ENCODE measurements at regions not wholly inside any gene's neighbourhood (a gene's known extent, or its start where the extent isn't known, plus 50 kb on each side); places are given as distances from the start of the nearest gene placed in this dataset.

GRCh38 chr6:137371634-137372016 lies 122.6 kb downstream of the OLIG3 start:
- H3K27ac Mint-ChIP-seq: no peak overlapping the region
- no peaks in the 10 kb centered on the region for H3K36me3 Mint-ChIP-seq
- no peaks in the 10 kb centered on the region for H3K9me3 Mint-ChIP-seq
- peaks cover 13% of the 10 kb centered on the region for H3K4me1 Mint-ChIP-seq
- no peaks in the 10 kb centered on the region for H3K27me3 Mint-ChIP-seq
- H3K4me3 Mint-ChIP-seq: no peak overlapping the region

DNA sequence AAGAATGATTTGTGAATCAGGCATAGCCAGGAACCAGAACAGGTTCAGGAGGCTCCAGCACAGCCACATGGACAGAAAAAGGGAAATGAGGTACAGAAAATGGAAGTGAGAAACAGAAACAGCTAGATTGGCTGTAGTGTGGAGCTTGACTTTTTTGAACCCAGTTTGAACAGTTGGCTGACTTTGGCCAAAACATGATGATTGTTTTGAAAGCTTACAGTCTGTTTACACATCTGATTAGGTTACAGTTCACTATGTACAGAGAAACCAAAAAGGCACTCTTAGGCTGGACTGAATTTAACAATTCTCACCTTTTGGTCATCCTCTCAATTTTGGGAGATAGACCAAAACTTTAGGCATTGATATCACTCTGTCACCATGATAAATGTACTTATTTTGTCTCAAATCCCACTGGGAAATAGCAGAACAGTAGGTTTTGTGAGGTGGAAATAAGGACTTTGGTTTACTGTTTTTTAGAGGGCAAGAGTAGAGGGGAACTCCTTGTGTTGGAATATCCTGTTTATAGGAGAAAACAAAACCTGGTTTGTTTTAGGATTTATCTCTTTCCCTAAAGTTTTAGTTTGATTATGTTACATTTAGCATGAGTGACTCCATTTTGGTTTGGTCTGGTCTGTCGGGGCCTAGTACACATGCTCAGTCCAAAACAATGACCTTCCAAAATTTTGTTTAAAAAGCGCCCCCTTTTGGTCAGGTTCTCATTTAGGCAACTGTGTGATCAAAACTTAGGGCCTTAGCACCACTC lies 123.1 kb downstream of the OLIG3 start:
- no peak overlapping the region for H3K4me3 Mint-ChIP-seq
- H3K36me3 Mint-ChIP-seq: no peaks in the 10 kb centered on the region
- H3K27me3 Mint-ChIP-seq: no peaks in the 10 kb centered on the region
- H3K27ac Mint-ChIP-seq: no peak overlapping the region
- no peaks in the 10 kb centered on the region for H3K9me3 Mint-ChIP-seq
- H3K4me1 Mint-ChIP-seq: peaks cover 9% of the 10 kb centered on the region

DNA sequence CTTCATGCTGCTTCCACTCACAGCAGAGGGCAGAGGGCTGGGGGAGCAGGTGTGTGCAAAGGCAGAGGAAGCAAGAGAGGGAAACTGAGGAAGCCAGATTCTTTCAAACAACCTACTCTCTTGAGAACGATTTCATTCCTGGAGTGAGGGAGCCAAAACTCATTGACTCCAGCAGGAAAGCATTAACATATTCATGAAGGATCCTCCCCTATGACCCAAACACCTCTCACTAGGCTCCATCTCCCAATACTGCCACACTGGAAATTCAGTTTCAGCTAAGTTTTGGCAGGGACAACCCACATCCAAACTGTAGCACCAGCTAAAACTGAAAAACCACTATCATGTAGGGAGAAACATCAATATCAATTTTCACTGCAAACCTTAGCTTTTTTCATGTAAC lies 125.1 kb downstream of the OLIG3 start:
- Mint-ChIP-seq H3K4me1 (peaks cover 7% of the 10 kb centered on the region), H3K4me3 (no peak overlapping the region), H3K9me3 (no peaks in the 10 kb centered on the region)

GRCh38 chr6:137365707-137366437 lies 128.3 kb downstream of the OLIG3 start:
- Mint-ChIP-seq H3K4me1 (peaks cover 26% of the 10 kb centered on the region), H3K4me3 (no peak overlapping the region), H3K27ac (no peak overlapping the region), H3K9me3 (no peaks in the 10 kb centered on the region), H3K27me3 (no peaks in the 10 kb centered on the region), H3K36me3 (no peaks in the 10 kb centered on the region)

More for the DNA sequence above, 125.1 kb downstream of the OLIG3 start:
- Mint-ChIP-seq H3K27ac (no peak overlapping the region), H3K36me3 (no peaks in the 10 kb centered on the region), H3K27me3 (no peaks in the 10 kb centered on the region)

DNA sequence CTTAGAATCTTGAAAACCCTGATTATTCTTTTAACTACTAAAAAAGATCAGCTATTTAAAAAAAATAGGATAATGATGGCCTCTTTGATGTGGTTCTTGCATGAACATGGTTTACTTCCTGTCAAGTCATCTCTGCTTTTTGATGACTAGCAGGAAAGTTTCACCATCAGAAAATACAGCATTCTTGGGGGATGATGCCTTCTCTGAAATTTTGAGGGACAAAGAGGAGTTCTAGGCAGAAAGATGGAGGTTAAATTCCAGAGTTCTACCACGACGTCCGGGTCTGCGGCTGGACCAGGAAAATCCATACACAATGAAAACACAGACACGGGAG lies 130.4 kb downstream of the OLIG3 start:
- H3K4me3 Mint-ChIP-seq: peak overlapping the region; percentile 34
- no peak overlapping the region for H3K27ac Mint-ChIP-seq

DNA sequence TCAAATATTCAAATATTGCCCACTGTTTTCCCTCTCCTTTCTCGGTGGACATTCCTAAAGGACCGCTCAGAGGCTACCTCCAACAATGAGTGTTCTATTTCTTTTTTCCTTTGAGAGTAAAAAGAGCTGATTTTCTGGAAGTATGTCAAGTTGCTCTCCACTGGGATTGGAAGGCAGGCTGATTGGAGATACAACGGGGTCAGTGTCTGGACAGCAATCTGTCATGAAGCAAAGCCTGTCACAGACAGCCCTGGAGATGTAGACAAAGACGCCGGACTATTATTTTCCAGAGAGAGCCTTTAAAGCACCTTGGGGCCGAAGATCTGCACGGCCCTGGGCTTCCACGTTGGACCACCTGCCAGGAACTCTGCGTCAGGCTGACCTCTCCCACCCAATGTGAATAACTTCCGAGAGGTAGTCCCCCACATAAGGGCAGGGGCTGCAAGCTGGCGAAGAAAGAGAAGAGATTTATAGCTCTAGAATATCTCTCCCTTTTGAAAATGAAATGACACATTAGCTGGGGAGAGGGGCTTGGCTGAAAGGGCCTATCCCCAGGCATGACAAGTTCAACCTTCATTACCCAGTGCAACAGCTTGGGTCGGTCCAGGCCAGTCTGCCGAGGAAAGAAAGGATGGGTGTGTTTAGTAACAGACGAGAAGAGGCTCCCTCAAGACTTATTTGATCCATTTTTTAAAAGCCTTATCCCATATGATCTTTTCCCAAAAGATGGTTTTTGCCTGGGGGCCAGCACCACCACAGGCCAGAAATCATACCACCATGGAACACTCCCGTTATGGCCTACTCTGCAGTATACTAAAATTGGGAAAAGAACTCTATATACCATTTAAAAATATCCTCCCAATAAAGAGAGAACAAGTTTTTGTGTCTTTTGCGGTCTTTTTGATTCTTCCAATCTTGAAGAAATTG lies 131.1 kb downstream of the OLIG3 start:
- Mint-ChIP-seq H3K27me3 (no peaks in the 10 kb centered on the region), H3K36me3 (no peaks in the 10 kb centered on the region), H3K27ac (no peak overlapping the region), H3K4me3 (peak overlapping the region; percentile 34), H3K4me1 (peaks cover 22% of the 10 kb centered on the region), H3K9me3 (no peaks in the 10 kb centered on the region)

More for the DNA sequence above, 130.4 kb downstream of the OLIG3 start:
- H3K36me3 Mint-ChIP-seq: no peaks in the 10 kb centered on the region
- H3K4me1 Mint-ChIP-seq: peaks cover 22% of the 10 kb centered on the region
- H3K27me3 Mint-ChIP-seq: no peaks in the 10 kb centered on the region
- H3K9me3 Mint-ChIP-seq: no peaks in the 10 kb centered on the region

GRCh38 chr6:137361701-137362100 lies 132.5 kb downstream of the OLIG3 start:
- Mint-ChIP-seq H3K4me1 (peaks cover 22% of the 10 kb centered on the region), H3K4me3 (no peak overlapping the region), H3K27ac (no peak overlapping the region), H3K27me3 (no peaks in the 10 kb centered on the region), H3K9me3 (no peaks in the 10 kb centered on the region), H3K36me3 (no peaks in the 10 kb centered on the region)

GRCh38 chr6:137358273-137358672 lies 135.9 kb downstream of the OLIG3 start:
- peaks cover 20% of the 10 kb centered on the region for H3K4me1 Mint-ChIP-seq
- no peaks in the 10 kb centered on the region for H3K36me3 Mint-ChIP-seq
- no peaks in the 10 kb centered on the region for H3K27me3 Mint-ChIP-seq
- no peaks in the 10 kb centered on the region for H3K9me3 Mint-ChIP-seq
- no peak overlapping the region for H3K4me3 Mint-ChIP-seq
- H3K27ac Mint-ChIP-seq: peak overlapping the region; percentile 52

DNA sequence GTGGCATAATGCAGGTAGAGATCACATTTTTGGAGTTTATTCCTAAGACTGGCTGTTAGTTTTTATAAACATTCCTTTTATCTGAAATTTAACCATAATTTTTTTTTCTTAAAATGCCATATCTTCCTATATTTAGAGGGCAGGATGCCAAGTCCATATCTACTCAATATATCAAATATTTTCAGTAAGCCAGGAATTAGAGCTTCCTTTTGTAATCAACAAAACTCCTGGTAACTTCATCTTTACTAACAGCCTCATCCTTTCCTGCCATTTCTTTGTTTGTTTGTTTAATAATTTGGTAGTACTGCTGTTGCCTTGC lies 136.3 kb downstream of the OLIG3 start:
- Mint-ChIP-seq H3K4me1 (peaks cover 20% of the 10 kb centered on the region), H3K36me3 (no peaks in the 10 kb centered on the region), H3K27me3 (no peaks in the 10 kb centered on the region), H3K9me3 (no peaks in the 10 kb centered on the region), H3K27ac (peak overlapping the region; percentile 52), H3K4me3 (no peak overlapping the region)

DNA sequence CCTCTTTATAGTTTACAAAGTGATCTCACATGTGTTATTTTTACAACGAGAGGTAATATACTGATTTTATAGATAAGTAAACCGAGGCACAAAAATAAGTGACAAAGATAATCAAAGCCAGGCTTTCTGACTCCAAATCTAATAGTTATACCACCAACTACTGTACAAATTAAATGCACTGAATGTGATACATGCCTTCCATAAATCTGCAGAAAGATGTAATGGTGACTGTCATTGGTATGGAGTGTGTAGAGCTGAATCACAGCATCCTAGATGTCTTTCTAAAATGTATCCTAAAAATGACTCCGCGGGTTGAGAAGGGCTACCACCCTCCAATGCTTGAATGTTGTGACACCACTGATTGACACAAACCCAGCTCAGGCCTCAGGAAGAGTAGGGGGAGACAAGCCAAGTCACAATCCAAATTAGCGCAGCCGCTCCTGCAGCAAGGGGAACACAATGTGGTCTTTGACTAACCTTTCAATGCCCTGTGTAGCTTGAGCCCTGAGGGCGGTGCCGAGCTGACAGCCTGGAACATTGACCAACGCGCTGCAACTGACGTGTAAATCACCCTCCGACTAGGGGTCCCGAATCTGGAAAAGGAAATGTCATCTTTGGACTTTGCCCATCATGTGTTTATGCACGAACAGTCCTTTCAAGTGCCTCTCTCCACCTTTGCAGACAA lies 136.8 kb downstream of the OLIG3 start:
- Mint-ChIP-seq H3K36me3 (no peaks in the 10 kb centered on the region), H3K4me3 (no peak overlapping the region), H3K27ac (no peak overlapping the region), H3K9me3 (no peaks in the 10 kb centered on the region), H3K27me3 (no peaks in the 10 kb centered on the region), H3K4me1 (peaks cover 17% of the 10 kb centered on the region)

GRCh38 chr6:137353842-137354397 lies 134.7 kb upstream of the IFNGR1 start:
- Mint-ChIP-seq H3K36me3 (no peaks in the 10 kb centered on the region), H3K4me3 (no peak overlapping the region), H3K27me3 (no peaks in the 10 kb centered on the region), H3K4me1 (peaks cover 20% of the 10 kb centered on the region), H3K9me3 (no peaks in the 10 kb centered on the region), H3K27ac (no peak overlapping the region)

- H3K36me3 Mint-ChIP-seq: no peaks in the 10 kb centered on the region
- no peaks in the 10 kb centered on the region for H3K27me3 Mint-ChIP-seq
- peaks cover 20% of the 10 kb centered on the region for H3K4me1 Mint-ChIP-seq
- H3K27ac Mint-ChIP-seq: peak overlapping the region; percentile 13
- H3K4me3 Mint-ChIP-seq: peak overlapping the region; percentile 15
- no peaks in the 10 kb centered on the region for H3K9me3 Mint-ChIP-seq
Observed at GRCh38 chr6:137353346-137353745, 134.2 kb upstream of the IFNGR1 start.

- Mint-ChIP-seq H3K27ac (no peak overlapping the region), H3K4me1 (peaks cover 20% of the 10 kb centered on the region), H3K4me3 (no peak overlapping the region), H3K9me3 (no peaks in the 10 kb centered on the region), H3K27me3 (no peaks in the 10 kb centered on the region), H3K36me3 (no peaks in the 10 kb centered on the region)
Observed at GRCh38 chr6:137352859-137353258, 133.7 kb upstream of the IFNGR1 start.

- Mint-ChIP-seq H3K36me3 (no peaks in the 10 kb centered on the region), H3K9me3 (no peaks in the 10 kb centered on the region), H3K27ac (no peak overlapping the region), H3K4me1 (peaks cover 20% of the 10 kb centered on the region), H3K4me3 (no peak overlapping the region), H3K27me3 (no peaks in the 10 kb centered on the region)
Observed at GRCh38 chr6:137351890-137352289, 132.7 kb upstream of the IFNGR1 start.

GRCh38 chr6:137350857-137351256 lies 131.7 kb upstream of the IFNGR1 start:
- Mint-ChIP-seq H3K36me3 (no peaks in the 10 kb centered on the region), H3K27me3 (no peaks in the 10 kb centered on the region), H3K27ac (no peak overlapping the region), H3K4me3 (no peak overlapping the region), H3K4me1 (peaks cover 20% of the 10 kb centered on the region), H3K9me3 (no peaks in the 10 kb centered on the region)

Data from activated naive CD4-positive, alpha-beta T cell treated with anti-CD3 and anti-CD28 coated beads, Interleukin-2, amount 50 U/mL, for 24 hours (primary cell).